NCI-H2029 treated with DMSO at 0.1 percent for 48 hours (cell line): ENCODE measurements at regions not wholly inside any gene's neighbourhood (a gene's known extent, or its start where the extent isn't known, plus 50 kb on each side); places are given as distances from the start of the nearest gene placed in this dataset.

Source experiments
- DNase-seq: peaks from one replicate; lab custom pipeline; 2025; lab: John Stamatoyannopoulos, UW

DNA sequence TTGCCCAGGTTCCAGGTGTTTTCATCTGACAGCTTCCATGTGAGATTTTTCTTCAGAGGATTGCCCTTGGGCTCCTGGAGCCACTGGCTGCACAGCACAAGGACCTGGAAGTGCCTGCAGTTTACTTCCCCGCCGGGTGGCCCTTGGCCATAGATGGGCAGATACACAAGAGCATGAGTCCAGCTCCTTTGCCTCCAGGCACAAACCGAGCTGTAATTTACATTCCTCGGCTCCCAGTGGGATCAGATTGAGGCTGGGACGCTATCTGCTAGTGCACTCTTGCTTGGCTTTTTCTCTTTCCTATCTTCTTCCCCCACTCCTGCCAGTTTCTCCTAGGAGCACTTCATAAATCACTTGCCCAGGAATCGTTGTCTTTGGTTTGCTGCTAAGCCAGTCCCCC is 85.4 kb upstream of the RALY start:
- DNase-seq: no peak

DNA sequence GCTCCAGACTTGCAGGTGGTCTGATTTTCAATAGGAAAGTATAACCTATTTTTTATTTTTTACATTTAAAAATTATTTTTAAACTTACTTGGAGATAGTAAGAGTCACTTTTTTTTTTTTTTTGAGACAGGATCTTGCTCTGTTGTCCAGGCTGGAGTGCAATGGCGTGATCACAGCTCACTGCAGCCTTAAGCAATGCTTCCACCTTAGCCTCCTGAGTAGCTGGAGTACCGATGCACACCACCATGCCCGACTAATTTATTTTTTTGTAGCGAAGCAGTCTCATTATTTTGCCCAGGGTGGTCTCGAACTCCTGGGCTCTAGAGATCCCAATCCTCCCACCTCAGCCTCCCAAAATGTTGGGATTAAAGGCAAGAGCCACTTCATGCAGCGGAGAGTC is 84.8 kb upstream of the RALY start:
- DNase-seq: no peak

DNA sequence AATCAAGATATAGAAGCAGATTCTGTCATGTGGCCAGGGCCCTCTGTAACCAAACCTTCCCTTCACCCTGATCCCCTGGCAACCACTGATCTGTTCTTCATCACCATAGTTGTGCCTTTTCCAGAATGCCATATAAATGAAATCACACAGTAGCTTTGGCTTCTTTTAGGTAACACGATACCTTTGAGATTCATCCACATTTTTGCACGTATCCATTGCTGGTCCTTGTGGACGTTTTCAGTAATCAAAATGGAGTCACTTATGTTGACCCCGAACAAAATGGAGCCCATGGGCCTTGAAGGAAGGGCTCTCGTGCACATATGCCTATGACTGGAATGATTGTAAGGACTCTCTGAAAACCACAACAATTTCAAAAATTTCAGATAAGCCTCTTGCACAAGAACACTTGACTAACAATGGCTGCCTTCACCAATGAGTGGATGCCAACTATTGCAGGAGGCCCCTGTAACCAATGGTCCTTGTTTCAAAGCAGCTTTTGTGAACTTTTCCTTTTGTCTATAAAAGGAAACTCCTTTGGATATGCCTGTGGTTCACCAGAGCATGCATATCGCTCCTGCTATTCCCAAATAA is 84.3 kb upstream of the RALY start:
- DNase-seq: peak; percentile 80

DNA sequence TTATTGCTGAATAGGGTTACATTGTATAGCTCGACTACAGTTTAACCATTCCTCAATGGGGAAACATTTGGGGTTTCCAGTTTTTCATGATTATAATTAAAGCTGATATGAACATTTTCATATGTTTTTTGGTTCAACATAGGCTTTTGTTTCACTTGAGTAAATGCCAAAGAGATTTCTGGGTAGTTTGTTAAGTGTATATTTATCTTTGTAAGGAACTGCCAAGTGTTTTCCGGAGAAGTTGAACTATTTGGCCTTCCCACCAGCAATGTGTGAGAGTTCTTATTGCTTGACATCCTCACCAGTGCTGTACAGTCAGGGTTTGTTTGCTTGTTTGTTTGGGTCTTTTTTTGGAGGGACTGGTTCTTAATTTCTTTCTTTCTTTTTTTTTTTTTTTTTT is 83.7 kb upstream of the RALY start:
- no peak for DNase-seq

DNA sequence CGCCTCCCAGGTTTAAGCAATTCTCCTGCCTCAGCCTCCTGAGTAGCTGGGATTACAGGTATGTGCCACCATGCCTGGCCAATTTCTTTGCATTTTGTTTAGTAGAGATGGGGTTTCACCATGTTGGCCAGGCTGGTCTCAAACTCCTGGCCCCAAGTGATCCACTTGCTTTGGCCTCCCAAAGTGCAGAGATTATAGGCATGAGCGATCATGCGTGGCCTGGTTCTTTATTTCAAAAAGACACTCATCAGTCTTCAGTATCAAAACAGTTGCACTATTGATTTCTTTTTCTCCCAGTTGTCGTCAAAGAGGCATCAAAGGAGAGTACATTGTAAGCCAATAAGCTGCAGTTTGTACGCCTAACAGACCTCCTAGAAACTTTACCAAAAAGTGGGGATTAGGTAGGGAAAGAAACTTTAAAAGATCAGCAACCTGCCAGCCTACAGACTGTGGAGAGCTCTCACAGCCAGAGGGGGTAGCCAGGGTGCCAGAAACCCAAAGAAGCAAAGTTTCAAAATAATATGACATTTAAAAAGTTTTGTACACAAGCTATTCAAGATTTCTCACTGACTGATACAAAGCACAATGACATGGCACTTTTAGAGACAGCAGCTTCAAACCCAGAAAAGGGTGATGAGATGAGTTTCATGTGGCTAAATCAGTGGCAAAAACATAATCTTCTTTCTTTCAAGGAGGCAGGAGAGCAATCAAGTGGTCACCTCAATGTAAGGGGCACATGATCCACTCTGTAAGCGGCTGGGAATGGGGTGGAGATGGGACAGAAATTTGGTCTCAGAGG is 83.0 kb upstream of the RALY start:
- no peak for DNase-seq

DNA sequence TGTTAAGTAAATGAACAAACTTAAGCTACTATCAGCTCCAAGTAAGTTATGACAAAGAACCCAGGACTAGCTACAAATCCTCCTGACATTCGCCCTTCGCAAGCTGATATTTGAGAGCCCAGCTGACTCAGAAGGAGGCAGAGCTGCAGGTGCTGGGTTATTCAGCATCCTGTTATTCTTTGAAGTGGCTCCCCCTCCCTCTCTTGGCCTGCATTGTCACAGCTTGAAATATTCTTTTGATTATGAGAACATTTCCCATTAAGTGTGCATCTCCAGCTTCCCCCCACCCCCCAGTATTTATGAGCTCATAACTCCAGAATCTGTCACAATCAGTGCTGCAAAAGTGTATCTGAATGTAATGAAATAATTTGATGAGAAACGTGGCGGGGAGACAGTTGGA is 78.8 kb upstream of the RALY start:
- DNase-seq: no peak

DNA sequence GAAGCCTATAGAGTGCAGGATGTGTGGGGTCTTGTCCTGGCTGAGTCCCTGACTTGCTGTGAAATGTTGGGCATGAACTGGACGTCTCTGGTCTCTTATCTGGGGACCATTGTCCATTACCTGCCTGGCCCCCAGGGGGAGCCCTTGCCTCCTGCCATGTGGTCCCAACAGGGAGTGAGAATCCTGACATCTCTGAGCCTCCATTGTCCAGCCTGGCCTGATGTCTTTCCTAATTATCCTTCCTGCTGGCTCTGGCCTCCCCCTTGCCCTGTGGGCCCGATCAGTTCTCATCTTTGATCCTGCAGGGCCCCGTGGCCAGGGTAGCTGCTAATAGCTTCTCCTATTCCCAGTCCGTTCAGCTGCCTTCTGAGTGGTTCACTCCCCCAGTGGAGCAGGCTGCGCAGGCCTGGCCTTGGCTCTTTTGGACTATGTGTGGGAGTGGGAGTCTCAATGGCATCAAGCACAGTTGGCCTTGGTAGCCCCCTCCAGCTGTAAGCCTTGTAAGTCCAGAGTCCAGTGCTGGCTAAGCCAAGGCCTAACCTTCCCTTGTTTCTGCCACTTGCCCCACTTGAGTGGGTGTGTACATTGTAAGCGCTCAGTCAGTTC is 77.9 kb upstream of the RALY start:
- DNase-seq: no peak

DNA sequence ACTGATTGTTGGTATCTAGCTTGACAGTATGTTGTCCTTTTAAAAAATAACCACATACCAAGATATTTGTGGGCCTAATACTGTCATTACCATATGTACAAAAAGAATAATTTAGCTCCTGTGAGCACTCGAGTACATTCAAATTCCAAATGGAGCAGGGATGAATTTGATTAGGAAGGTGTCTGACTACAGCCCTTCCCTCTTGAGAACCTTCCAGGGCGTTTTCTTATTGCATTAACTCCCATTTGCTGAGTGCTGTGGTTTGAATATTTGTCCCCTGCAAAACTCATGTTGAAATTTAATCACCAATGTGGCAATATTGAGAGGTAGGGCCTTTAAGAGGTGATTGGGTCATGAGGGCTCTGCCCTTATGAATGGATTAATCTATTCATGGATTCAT is 76.9 kb upstream of the RALY start:
- no peak for DNase-seq

DNA sequence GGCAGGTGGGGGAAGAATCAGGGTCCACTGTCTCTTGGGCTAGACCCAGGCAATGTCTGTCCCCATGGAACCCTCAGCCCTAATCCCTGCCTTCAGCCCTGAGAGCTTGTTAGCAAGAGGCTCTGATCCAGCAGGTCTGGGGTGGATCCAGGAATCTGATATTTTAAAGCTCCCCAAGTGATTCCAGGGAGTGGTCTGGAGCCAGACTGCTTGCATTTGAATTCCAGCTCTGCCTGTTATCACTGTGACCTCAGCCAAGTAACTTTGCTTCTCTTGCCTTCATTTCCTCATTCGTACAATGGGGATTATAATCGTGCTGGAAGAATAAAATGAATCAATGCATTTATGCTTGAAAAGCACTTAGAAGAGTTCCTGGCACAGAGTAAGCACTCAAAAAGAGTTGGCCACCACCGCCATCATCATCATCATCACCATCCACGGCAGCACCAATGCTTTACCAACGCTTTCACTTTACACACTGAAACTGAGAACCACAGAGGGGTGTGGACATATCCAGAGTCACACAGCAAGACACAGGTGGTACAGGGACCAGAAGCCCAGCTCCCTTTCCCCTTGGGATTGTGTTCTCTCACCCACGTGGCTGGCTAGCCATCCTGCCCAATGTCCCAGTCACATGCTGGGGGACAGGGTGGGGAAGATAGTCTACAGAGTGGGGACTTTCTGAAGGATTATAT is 75.7 kb upstream of the RALY start:
- DNase-seq: no peak

DNA sequence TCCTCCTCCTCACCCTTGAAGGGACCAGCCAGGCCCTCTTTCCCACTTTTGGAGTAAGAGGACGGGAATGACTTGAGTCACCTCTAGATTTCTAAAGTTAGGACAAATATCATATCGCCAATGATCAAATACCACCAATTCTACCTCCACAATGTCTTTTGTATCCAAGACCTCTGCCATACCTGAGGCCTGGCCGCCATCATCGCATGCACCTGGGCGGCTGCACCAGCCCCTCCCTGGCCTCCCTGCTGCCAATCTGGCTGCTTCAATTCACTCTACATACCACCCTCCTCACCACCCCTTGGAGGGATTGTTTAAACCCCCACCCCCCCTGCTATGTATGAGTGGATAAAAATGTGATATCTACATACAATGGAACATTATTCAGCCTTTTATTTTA is 75.0 kb upstream of the RALY start:
- DNase-seq: no peak

DNA sequence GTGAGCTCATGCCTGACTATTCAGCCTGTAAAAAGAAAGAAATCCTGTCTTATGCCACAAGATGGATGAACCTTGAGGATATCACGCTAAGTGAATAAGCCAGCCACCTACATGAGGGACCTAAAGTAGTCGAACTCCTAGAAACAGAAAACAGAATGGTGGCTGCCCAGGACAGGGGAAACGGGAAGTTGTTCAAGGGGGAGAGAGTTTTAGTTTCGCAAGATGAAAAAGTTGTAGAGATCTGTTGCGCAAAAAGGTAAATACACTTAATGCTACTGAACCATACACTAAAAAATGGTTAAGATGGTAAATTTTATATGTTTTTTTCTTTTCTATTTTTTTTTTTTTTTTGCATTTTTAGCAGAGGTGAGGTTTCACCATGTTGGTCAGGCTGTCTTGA is 74.1 kb upstream of the RALY start:
- no peak for DNase-seq

DNA sequence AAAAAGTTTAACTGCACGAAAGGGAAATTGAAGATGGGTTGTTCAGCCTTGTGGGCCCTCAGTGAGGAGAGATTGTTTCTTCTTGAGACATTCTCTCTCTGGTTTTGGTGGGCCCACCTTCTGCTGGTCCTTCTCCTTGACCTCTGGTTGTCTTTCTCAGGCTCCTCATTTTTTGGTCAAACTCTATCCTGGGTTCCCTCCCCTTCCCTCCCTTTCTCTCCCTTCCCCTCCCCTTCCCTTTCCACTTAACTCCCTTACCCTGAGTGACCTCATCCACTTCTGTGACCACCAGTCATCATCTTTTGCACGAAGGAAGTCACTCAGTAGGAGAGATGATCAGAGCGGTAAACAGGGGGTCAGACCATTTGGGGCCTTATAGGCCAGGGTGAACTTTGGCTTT is 71.5 kb upstream of the RALY start:
- no peak for DNase-seq

DNA sequence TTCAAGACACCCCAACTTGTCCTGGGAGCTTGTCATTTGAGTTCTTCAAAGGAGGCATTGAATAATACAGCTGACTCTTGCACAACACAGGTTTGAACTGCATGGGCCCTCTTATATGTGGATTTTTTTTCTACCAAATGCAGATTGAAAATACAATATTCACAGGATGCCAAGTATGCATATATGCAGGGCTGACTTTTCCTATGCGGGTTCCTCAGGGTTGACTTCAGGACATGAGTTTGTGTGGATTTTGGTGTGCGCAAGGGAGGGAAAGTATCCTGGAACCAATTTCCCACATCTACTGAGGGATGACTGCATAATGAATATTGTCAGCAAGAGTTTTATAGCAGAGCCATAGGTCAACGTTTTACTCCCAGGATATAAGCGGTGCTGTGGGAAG is 70.0 kb upstream of the RALY start:
- DNase-seq: no peak

DNA sequence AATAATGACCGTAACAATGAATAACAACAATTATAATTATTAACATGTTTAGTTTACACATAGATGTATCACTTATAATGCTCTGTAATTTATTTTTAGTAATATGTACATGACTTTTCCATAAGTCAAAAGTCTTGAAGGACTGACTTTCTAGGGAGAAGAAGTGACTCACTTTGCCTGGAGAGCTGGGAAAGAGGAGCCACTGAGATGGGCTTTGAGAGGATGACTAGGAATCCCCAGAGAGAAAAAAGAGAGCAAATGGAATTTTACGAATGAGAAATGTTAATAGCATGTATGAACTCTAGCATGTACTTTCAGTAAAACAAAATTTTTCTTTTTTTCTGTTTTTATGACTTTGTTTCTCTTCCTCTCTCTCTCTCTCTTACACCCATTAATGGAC is 67.8 kb upstream of the RALY start:
- DNase-seq: no peak

DNA sequence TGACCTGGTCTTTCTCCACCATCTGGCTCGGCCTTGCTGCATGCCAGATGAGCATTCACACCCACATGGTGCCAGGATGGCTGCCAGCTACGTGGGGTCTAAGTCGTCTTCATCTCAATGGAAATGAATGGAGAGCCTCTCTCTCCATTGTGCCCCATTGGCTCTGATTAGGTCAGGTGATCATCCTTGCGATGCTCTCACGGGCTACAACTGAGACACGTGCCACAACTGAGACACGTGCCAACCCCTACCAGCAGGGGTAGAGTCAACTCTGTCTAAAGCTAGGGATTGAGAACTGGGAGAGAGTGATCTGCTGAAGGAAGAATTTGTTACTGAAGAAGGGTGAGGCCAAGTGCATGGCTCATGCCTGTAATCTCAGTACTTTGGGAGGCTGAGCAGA is 67.3 kb upstream of the RALY start:
- no peak for DNase-seq

DNA sequence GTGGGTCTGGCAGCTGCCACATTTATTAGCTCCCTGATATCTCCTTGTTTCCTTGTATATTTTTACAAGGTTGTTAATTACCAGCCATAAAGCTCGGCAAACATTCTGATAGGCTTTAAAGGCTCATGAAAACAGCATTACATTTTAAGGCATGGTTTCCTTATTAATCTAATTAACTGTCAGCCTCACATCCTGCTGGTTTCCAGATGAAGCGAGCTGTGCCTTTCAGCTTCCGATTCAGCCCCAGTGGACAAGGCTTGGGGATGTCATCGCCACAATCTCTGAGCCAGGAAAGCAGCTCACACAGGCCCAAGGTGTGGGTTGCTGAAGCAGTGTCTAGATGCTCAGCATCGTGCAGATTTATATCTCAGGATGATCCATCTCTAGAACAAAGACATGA is 66.0 kb upstream of the RALY start:
- DNase-seq: no peak

DNA sequence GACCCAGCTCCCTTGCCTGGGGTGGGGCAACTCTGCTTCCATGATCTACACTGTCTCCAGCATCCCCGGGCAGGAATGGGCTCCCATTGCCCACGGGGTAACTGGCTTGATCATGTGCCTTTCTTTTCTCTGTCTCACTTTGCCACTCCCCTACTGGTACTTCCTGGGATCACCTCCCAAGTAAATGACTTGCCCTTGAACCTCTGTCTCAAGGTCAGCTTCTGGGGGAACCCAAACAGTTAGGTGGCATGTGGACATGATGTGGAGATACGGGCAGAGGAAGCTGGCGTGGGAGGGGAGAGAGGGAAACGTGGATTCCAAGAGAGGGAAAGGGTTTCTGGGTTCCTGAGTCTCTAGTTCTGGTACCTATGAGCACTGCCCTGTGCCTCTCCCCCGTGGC is 63.8 kb upstream of the RALY start:
- no peak for DNase-seq

DNA sequence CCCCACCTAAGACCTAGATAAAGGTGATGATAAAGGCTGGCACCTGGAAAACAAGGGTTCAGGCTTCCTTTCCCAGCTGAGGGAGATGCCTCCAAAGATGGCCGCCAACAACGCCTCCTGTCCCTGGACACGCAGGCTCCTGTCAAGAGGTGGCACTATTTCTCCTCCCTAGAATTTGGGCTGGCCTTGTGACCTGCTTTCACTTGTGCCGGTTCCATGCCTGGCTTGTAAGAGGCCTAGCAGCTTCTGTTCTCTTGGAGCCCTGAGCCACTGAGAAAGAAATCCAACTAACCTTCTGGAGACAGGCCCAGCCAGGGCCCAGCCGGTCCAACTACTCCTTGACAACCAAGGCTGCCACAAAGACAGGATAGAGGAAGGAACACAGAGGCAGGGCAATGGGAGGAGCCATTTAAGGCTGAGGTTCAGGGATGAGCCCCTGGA is 60.2 kb upstream of the RALY start:
- DNase-seq: no peak

DNA sequence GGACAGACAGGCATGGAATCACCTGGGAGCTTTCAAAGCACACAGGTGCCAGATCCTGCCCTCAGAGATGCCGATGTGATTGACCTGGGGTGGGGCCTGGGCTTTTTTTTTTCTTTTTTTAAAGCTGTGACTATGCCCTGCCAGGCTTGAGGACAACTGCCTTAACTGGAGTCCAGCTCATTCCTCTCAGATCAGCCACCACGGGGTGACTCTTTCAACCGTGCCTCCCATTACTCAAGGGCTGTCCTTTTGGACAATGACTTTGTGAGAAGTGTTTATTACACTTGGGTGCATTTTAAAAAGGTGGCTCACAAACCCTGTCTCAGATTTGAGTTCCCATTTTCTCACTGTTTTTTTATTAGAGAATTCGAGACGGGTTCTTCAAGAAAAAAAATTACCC is 57.1 kb upstream of the RALY start:
- DNase-seq: no peak

DNA sequence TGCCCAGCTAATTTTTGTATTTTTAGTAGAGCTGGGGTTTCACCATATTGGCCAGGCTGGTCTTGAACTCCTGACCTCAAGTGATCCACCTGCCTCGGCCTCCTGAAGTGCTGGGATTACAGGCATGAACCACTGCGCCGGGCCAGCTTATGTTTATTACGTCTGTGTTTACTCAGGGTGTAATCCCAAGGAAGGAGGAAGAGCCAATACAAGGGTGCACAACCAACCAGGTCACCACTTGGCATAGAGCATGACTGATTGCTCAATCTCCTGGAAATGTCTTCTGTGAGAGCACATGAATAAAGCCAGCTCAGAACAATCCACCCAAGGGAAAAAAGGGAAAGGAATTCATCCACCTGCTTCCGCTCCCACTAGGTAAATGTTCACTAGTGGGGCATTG is 54.7 kb upstream of the RALY start:
- DNase-seq: peak; percentile 8

DNA sequence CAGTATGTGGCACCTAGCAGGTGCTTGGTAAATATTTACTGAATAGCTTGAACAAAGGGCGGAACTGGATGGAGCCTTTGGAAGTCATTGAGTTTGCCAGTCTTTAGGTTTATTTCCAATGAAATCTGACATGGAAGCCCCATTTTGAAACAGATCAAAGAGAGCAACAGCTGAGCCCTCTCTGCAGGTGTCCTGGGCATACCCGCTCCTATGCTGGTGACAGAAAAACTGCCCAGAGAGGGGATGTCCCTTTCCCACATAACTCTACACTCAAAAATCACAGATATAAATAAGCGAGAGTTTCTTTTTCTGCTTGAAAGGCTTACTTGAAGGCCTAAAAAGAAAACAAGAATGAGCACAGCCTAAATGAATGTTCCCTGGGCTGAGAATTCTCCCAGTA is 53.0 kb upstream of the RALY start:
- DNase-seq: no peak
